OCI-LY1 (cell line): ENCODE measurements at regions not wholly inside any gene's neighbourhood (a gene's known extent, or its start where the extent isn't known, plus 50 kb on each side); places are given as distances from the start of the nearest gene placed in this dataset.

Experiments
- H2AFZ ChIP-seq: fragments of 200-600 bp; sonication (generic), shearing (Covaris generic); 2 replicates; pipeline ENCODE4 v1.6.0; 2014; ENCODE audit warnings: antibody characterized with exemption, mild to moderate bottlenecking, low read length
- H3F3A ChIP-seq: fragments of 200-600 bp; sonication (generic), shearing (Covaris generic); 2 replicates; pipeline ENCODE4 v1.6.0; 2014; ENCODE audit warnings: mild to moderate bottlenecking, antibody characterized with exemption, low read length, moderate library complexity; ENCODE audit not compliant: insufficient read depth
- H3K27ac ChIP-seq: fragments of 200-600 bp; sonication (generic); 2 replicates; pipeline ENCODE4 v1.5.1; 2014; ENCODE audit warnings: low read length, mixed run types, mild to moderate bottlenecking, low read depth; ENCODE audit not compliant: poor library complexity, severe bottlenecking
- H3K27me3 ChIP-seq: fragments of 200-600 bp; sonication (generic); 2 replicates; pipeline ENCODE4 v1.6.0; 2014; ENCODE audit warnings: antibody characterized with exemption, mild to moderate bottlenecking, low read length, moderate library complexity; ENCODE audit not compliant: insufficient read depth
- H3K36me3 ChIP-seq: fragments of 200-600 bp; sonication (generic); 2 replicates; pipeline ENCODE4 v1.6.1; 2014; ENCODE audit warnings: mild to moderate bottlenecking, antibody characterized with exemption, low read length, moderate library complexity, mixed read lengths; ENCODE audit not compliant: insufficient read depth
- H3K4me1 ChIP-seq: fragments of 200-600 bp; sonication (generic); 2 replicates; pipeline ENCODE4 v1.5.1; 2014; ENCODE audit warnings: mild to moderate bottlenecking, low read length, moderate library complexity; ENCODE audit not compliant: insufficient read depth, severe bottlenecking
- H3K4me2 ChIP-seq: fragments of 200-600 bp; sonication (generic), shearing (Covaris generic); 2 replicates; pipeline ENCODE4 v1.6.1; 2014; ENCODE audit warnings: low read length
- H3K4me3 ChIP-seq: fragments of 200-600 bp; sonication (generic); 2 replicates; pipeline ENCODE4 v1.5.1; 2014; ENCODE audit warnings: low read length, low read depth, mild to moderate bottlenecking, mixed read lengths; ENCODE audit not compliant: poor library complexity, severe bottlenecking
- H3K79me2 ChIP-seq: fragments of 200-600 bp; shearing (Covaris generic); 2 replicates; pipeline ENCODE4 v1.6.1; 2016; ENCODE audit warnings: mixed run types, low read length, mixed read lengths; ENCODE audit not compliant: insufficient read depth
- H3K9ac ChIP-seq: fragments of 200-600 bp; sonication (generic), shearing (Covaris generic); 2 replicates; pipeline ENCODE4 v1.6.1; 2014; ENCODE audit warnings: mild to moderate bottlenecking, low read length, mixed read lengths
- H3K9me2 ChIP-seq: fragments of 200-600 bp; sonication (generic), shearing (Covaris generic); 2 replicates; pipeline ENCODE4 v1.6.1; 2014; ENCODE audit warnings: low read depth, mild to moderate bottlenecking, low read length, mixed read lengths
- H3K9me3 ChIP-seq: fragments of 200-600 bp; shearing (Covaris generic); 2 replicates; pipeline ENCODE4 v1.6.1; 2014; ENCODE audit warnings: low read length, mixed read lengths
- H4K20me1 ChIP-seq: fragments of 200-600 bp; sonication (generic), shearing (Covaris generic); 2 replicates; pipeline ENCODE4 v1.6.0; 2016; ENCODE audit warnings: mild to moderate bottlenecking, low read length; ENCODE audit not compliant: insufficient read depth
- EZH2 ChIP-seq: fragments of 200-600 bp; sonication (generic), shearing (Covaris generic); IDR thresholded peaks from 2 replicates; pipeline ENCODE4 v1.8.0; 2017; ENCODE audit warnings: borderline replicate concordance, mixed run types, mild to moderate bottlenecking, antibody characterized with exemption, low read length, moderate library complexity, mixed read lengths
- TF ChIP-seq, protein P1 (sequence below): fragments of 200-600 bp; sonication (generic), shearing (Covaris generic); IDR thresholded peaks from 2 replicates; pipeline ENCODE4 v1.5.1; 2017; ENCODE audit warnings: mild to moderate bottlenecking, antibody characterized with exemption, low read length, moderate library complexity, mixed read lengths

DNA sequence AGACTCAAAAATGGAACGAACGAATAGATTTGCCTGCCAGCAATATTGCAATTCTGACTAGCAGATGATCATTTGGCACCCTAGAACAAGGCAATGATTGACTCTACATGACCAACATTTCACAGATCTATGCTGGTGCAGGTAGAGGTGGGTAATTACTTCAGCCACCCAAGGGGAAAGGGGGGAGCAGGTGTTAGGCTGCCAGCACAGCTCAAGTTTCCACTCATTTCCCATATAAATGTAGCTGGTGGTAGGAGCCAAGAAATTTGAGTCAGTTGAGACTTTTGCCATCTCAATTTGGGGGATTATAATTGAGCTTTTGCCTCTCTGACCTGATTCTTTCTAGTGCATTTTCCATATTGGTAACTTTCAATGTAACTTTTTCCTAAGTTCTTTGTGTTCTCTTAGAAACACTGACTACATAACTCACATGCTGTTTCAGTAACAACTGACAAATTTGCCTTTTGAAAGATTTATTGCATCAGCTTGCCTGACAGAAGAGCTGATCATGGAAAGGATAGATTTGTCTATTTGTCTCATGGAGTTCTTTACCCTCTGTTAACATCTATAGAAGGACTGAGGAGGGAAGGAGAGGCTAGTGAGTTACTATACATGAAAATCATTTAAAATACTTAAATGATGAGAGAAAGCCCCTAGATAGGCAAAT is 902.5 kb downstream of the ZPLD1 start:
- Histone ChIP-seq H3K27me3 (no peaks in the 10 kb centered on the region), H3F3A (no peaks in the 10 kb centered on the region), H4K20me1 (no peaks in the 10 kb centered on the region), H3K9me2 (no peaks in the 10 kb centered on the region), H3K27ac (no peak overlapping the region), H3K4me1 (no peaks in the 10 kb centered on the region), H3K9ac (no peak overlapping the region), H3K9me3 (no peaks in the 10 kb centered on the region), H2AFZ (no peak overlapping the region), H3K4me3 (no peak overlapping the region), H3K79me2 (no peaks in the 10 kb centered on the region), H3K36me3 (no peaks in the 10 kb centered on the region), H3K4me2 (no peak overlapping the region)
- no peak for TF ChIP-seq EZH2
- TF ChIP-seq, protein P1, sequence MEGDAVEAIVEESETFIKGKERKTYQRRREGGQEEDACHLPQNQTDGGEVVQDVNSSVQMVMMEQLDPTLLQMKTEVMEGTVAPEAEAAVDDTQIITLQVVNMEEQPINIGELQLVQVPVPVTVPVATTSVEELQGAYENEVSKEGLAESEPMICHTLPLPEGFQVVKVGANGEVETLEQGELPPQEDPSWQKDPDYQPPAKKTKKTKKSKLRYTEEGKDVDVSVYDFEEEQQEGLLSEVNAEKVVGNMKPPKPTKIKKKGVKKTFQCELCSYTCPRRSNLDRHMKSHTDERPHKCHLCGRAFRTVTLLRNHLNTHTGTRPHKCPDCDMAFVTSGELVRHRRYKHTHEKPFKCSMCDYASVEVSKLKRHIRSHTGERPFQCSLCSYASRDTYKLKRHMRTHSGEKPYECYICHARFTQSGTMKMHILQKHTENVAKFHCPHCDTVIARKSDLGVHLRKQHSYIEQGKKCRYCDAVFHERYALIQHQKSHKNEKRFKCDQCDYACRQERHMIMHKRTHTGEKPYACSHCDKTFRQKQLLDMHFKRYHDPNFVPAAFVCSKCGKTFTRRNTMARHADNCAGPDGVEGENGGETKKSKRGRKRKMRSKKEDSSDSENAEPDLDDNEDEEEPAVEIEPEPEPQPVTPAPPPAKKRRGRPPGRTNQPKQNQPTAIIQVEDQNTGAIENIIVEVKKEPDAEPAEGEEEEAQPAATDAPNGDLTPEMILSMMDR: no peak

DNA sequence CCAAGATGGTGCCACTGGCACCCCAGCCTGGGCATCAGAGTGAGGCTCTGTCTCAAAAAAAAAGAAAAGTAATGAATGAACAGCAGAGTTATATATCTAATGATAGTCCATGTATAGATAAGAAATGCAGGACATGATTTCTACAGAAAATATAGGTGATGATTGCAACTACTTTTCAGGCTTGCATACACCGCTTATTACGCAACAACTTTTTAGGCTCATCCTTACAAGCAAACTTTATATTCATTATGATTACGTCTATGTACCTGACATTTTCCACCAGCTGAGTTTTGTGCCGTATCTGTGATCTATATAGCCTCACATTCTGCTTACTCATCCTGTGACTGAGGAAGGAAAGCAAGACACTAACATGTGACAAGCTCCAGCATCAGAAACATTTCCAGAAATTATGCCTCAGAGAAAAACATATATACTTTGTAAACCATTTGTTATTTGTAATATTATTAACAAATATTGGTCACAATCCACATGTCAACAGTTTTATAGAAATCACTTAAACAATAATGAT is 906.3 kb downstream of the ZPLD1 start:
- H2AFZ ChIP-seq: no peak overlapping the region
- no peaks in the 10 kb centered on the region for H3K27me3 ChIP-seq
- no peaks in the 10 kb centered on the region for H3F3A ChIP-seq
- no peaks in the 10 kb centered on the region for H4K20me1 ChIP-seq
- H3K4me1 ChIP-seq: no peaks in the 10 kb centered on the region
- TF ChIP-seq, protein P1: no peak
- TF ChIP-seq EZH2: no peak
- no peaks in the 10 kb centered on the region for H3K36me3 ChIP-seq
- H3K27ac ChIP-seq: no peak overlapping the region
- no peak overlapping the region for H3K4me2 ChIP-seq
- no peaks in the 10 kb centered on the region for H3K79me2 ChIP-seq
- H3K9me2 ChIP-seq: no peaks in the 10 kb centered on the region
- no peaks in the 10 kb centered on the region for H3K9me3 ChIP-seq
- no peak overlapping the region for H3K9ac ChIP-seq
- no peak overlapping the region for H3K4me3 ChIP-seq

DNA sequence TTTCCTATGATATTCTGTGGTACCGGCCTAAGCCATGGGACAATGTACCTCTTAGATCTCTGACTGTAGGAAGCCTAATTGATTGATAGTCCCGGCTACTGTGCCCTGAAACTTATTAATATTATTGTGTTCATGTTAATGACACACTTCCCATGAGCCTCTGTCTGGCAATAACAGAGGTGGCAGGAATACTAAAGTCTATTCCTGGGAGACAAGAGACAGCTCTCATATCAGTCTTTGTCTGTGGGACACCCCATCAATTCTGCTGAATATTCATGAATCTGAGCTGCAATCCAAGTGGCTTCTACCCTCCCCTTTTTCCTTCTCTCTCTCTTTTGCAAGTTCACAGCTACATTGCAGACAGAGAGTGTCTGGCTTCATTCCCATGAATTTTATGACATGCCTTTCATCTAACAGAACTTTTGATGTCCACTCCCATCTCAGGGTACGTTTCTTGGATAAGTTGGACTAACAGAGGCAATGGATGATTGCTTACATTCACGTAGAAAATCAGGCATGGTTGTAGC is 907.5 kb downstream of the ZPLD1 start:
- no peaks in the 10 kb centered on the region for H3F3A ChIP-seq
- TF ChIP-seq, protein P1: no peak
- TF ChIP-seq EZH2: no peak
- H3K27me3 ChIP-seq: no peaks in the 10 kb centered on the region
- H3K9me3 ChIP-seq: no peaks in the 10 kb centered on the region
- no peaks in the 10 kb centered on the region for H3K4me1 ChIP-seq
- no peak overlapping the region for H3K4me2 ChIP-seq
- no peaks in the 10 kb centered on the region for H3K36me3 ChIP-seq
- no peaks in the 10 kb centered on the region for H4K20me1 ChIP-seq
- H3K9me2 ChIP-seq: no peaks in the 10 kb centered on the region
- H2AFZ ChIP-seq: no peak overlapping the region
- no peak overlapping the region for H3K4me3 ChIP-seq
- H3K9ac ChIP-seq: no peak overlapping the region
- no peak overlapping the region for H3K27ac ChIP-seq
- H3K79me2 ChIP-seq: no peaks in the 10 kb centered on the region
